HepG2 (cell line): ENCODE measurements at regions not wholly inside any gene's neighbourhood (a gene's known extent, or its start where the extent isn't known, plus 50 kb on each side); places are given as distances from the start of the nearest gene placed in this dataset.

Experiments
- ATAC-seq: fragments of 200-7000 bp; cut with Tn5 transposase; 3 replicates; pipeline ENCODE4 v1.9.1; 2020; ENCODE audit warnings: mild to moderate bottlenecking, moderate library complexity
- BruUV-seq: library from RNA; stranded (reverse); fragments of 400-500 nt; replicated peaks from 2 replicates; lab custom pipeline; 2021; lab: Mats Ljungman, UMichigan
- CTCF ChIA-PET: fragments of 300-600 bp; formaldehyde crosslinking; extraction: SDS; loops from one replicate; lab custom pipeline; 2021; ENCODE audit warnings: low total read pairs, inconsistent platforms, low intra/inter-chr PET ratio; lab: Yijun Ruan, JAX
- POLR2A ChIA-PET: fragments of 350-600 bp; sonication (Branson Sonifier 250); formaldehyde crosslinking; loops from one replicate; lab custom pipeline; 2020; ENCODE audit warnings: antibody characterized with exemption, inconsistent platforms; lab: Yijun Ruan, JAX
- DNase-seq: peaks from one replicate; pipeline ENCODE4 v3.0.0-alpha.2; 2015; ENCODE audit warnings: low spot score
- FAIRE-seq: peaks from 3 replicates; lab custom pipeline; 2011; peaks lifted over from hg19 to GRCh38; lab: Jason Lieb, UNC
- H2AFZ ChIP-seq: one replicate; pipeline ENCODE4 v1.6.1; 2011; ENCODE audit warnings: low read length, inconsistent platforms
- H3K27ac ChIP-seq: fragments of 300-600 bp; 3 replicates; pipeline ENCODE4 v1.8.0; 2011; ENCODE audit warnings: mixed run types, mild to moderate bottlenecking, mixed read lengths, low read length, inconsistent platforms; ENCODE audit not compliant: insufficient read depth; ENCODE audit errors: extremely low read length
- H3K27me3 ChIP-seq, 2 experiments: fragments of 200-600 bp in 1 of 2; 2 replicates in 1 of 2; 3 replicates in 1 of 2; pipeline versions ENCODE4 v1.6.0 to v1.8.0; 2011; ENCODE audit warnings: low read length in 2 of 2, mild to moderate bottlenecking in 2 of 2, moderate library complexity in 2 of 2, inconsistent platforms in 1 of 2; ENCODE audit not compliant: insufficient read depth in 2 of 2, control insufficient read depth in 1 of 2
- H3K36me3 ChIP-seq, 2 experiments: fragments of 200-600 bp in 1 of 2; replicated peaks in 1 of 2; 2 replicates in 1 of 2; 3 replicates in 1 of 2; pipeline versions ENCODE4 v1.5.1 to v1.8.0; 2011; ENCODE audit warnings: low read length in 2 of 2, inconsistent platforms in 1 of 2; ENCODE audit not compliant: insufficient read depth in 2 of 2, control insufficient read depth in 1 of 2
- H3K4me1 ChIP-seq: 2 replicates; pipeline ENCODE4 v1.5.1; 2012; ENCODE audit warnings: low read length, inconsistent platforms; ENCODE audit not compliant: insufficient read depth
- H3K4me2 ChIP-seq: 2 replicates; pipeline ENCODE4 v1.6.0; 2011; ENCODE audit warnings: low read depth, low read length, inconsistent platforms
- H3K4me3 ChIP-seq, 3 experiments: fragments of 200-600 bp in 1 of 3; sonication (generic), shearing (Covaris generic) in 1 of 3; replicated peaks in 1 of 3; 2 replicates each; pipeline ENCODE4 v1.5.1; 2011 to 2016; ENCODE audit warnings: low read length in 3 of 3, inconsistent platforms in 2 of 3, low read depth in 2 of 3, mild to moderate bottlenecking in 2 of 3, control low read depth in 1 of 3, mixed read lengths in 1 of 3; ENCODE audit not compliant: insufficient read depth in 1 of 3
- H3K79me2 ChIP-seq: one replicate; pipeline ENCODE4 v1.6.1; 2011; ENCODE audit warnings: low read length, inconsistent platforms; ENCODE audit not compliant: insufficient read depth
- H3K9ac ChIP-seq: 2 replicates; pipeline ENCODE4 v1.6.0; 2011; ENCODE audit warnings: mild to moderate bottlenecking, low read depth, low read length, inconsistent platforms; ENCODE audit not compliant: insufficient read depth
- H3K9me3 ChIP-seq: 2 replicates; pipeline ENCODE4 v1.5.1; 2012; ENCODE audit warnings: mild to moderate bottlenecking, low read length
- H4K20me1 ChIP-seq: 2 replicates; pipeline ENCODE4 v1.6.0; 2011; ENCODE audit warnings: inconsistent platforms, mild to moderate bottlenecking, low read length, moderate library complexity; ENCODE audit not compliant: insufficient read depth
- E2F5 ChIP-seq: sonication (generic); formaldehyde crosslinking; conservative IDR thresholded peaks from 2 replicates; pipeline ENCODE4 v1.4.0; 2020; ENCODE audit warnings: missing genetic modification reagents
- MXD4 ChIP-seq: IDR thresholded peaks from 2 replicates; pipeline ENCODE4 v1.6.1; 2016; ENCODE audit warnings: mild to moderate bottlenecking, missing biosample characterization, missing genetic modification reagents
- NFIB ChIP-seq: sonication (generic); formaldehyde crosslinking; IDR thresholded peaks from 2 replicates; pipeline ENCODE4 v1.9.0; 2021; ENCODE audit warnings: missing genetic modification reagents, mild to moderate bottlenecking, borderline replicate concordance
- NR2F1 ChIP-seq, 2 experiments: fragments of 450-650 bp in 1 of 2; formaldehyde crosslinking in 1 of 2; IDR thresholded peaks; 2 replicates each; pipeline versions ENCODE4 v1.5.0 to v1.6.1; 2016 to 2020; ENCODE audit warnings: mild to moderate bottlenecking in 1 of 2, missing compliant biosample characterization in 1 of 2, missing genetic modification reagents in 1 of 2, moderate library complexity in 1 of 2
- REST ChIP-seq, 2 experiments: IDR thresholded peaks; 2 replicates each; pipeline ENCODE4 v1.6.1; 2011 to 2012; ENCODE audit warnings: low read length in 2 of 2, borderline replicate concordance in 1 of 2, low read depth in 1 of 2, mild to moderate bottlenecking in 1 of 2, moderate library complexity in 1 of 2
- SP4 ChIP-seq: sonication (generic); formaldehyde crosslinking; IDR thresholded peaks from 2 replicates; pipeline ENCODE4 v1.8.1; 2023; ENCODE audit warnings: mild to moderate bottlenecking, missing genetic modification reagents
- TRIM24 ChIP-seq: sonication (generic); formaldehyde crosslinking; IDR thresholded peaks from 2 replicates; pipeline ENCODE4 v1.8.0; 2022; ENCODE audit warnings: mild to moderate bottlenecking, missing genetic modification reagents
- ZNF652 ChIP-seq: IDR thresholded peaks from 2 replicates; pipeline ENCODE4 v1.6.1; 2016; ENCODE audit warnings: low read depth, borderline replicate concordance
- ZNF83 ChIP-seq: sonication (generic); formaldehyde crosslinking; IDR thresholded peaks from 2 replicates; pipeline ENCODE4 v1.4.0; 2020; ENCODE audit warnings: missing genetic modification reagents, mild to moderate bottlenecking, borderline replicate concordance
- WGBS: methylation state at CpG from one replicate; pipeline ENCODE4 v1.1.6; 2017; ENCODE audit warnings: low lambda C conversion rate; 5-methylcytosine and 5-hydroxymethylcytosine counted together
- in situ Hi-C: cut with HindIII; loops from 2 replicates; pipeline ENCODE4 v1.10.0; 2017; ENCODE audit warnings: low pct_unique_long_range_greater_than_20kb; ENCODE audit not compliant: extremely low pct_ligation_motif_present
- intact Hi-C: fragments of 100-400 bp; cut with micrococcal nuclease; formaldehyde crosslinking; loops from one replicate; pipeline ENCODE4 v1.10.0; 2022; ENCODE audit not compliant: unreplicated experiment

- no peak for ATAC-seq
Measured at GRCh38 chr2:52311862-52312261, 1279.9 kb upstream of the NRXN1 start.

More at GRCh38 chr2:52311862-52312261, 1279.9 kb upstream of the NRXN1 start:
- no peaks in the 10 kb centered on the region for H3K36me3 ChIP-seq
- H3K27me3 ChIP-seq: no peaks in the 10 kb centered on the region
- H3K4me1 ChIP-seq: no peaks in the 10 kb centered on the region
- in situ Hi-C loops (no loop called here), intact Hi-C loops (no loop called here)
- H3K9ac ChIP-seq: no peak overlapping the region
- WGBS: under 1% methylated on average over 5 of the region's 5 CpGs
- POLR2A ChIA-PET: no interaction called here
- no peak overlapping the region for H3K27ac ChIP-seq
- DNase-seq (no peak), FAIRE-seq (no peak)
- no peak overlapping the region for H3K4me2 ChIP-seq
- H3K9me3 ChIP-seq: peaks cover 72% of the 10 kb centered on the region
- H3K79me2 ChIP-seq: no peaks in the 10 kb centered on the region
- no peaks in the 10 kb centered on the region for H4K20me1 ChIP-seq
- H2AFZ ChIP-seq: no peak overlapping the region
- CTCF ChIA-PET: no interaction called here
- TF ChIP-seq SP4 (no peak), TRIM24 (CRISPR knock-in tag) (no peak), ZNF652 (no peak), ZNF83 (CRISPR knock-in tag) (no peak), E2F5 (CRISPR knock-in tag) (no peak), REST (IDR thresholded peaks at IDR 0.05; ENCODE audit: borderline replicate concordance in 1 of 2, low read depth in 1 of 2, low read length in 2 of 2) (no peak), NR2F1 (CRISPR knock-in tag; IDR thresholded peaks at IDR 0.05) (no peak), MXD4 (no peak), NFIB (CRISPR knock-in tag) (no peak)
- no peak overlapping the region for H3K4me3 ChIP-seq
- BruUV-seq: no TSS peak
